ENCODE measurements at regions not wholly inside any gene's neighbourhood (a gene's known extent, or its start where the extent isn't known, plus 50 kb on each side); places are given as distances from the start of the nearest gene placed in this dataset.

DNA sequence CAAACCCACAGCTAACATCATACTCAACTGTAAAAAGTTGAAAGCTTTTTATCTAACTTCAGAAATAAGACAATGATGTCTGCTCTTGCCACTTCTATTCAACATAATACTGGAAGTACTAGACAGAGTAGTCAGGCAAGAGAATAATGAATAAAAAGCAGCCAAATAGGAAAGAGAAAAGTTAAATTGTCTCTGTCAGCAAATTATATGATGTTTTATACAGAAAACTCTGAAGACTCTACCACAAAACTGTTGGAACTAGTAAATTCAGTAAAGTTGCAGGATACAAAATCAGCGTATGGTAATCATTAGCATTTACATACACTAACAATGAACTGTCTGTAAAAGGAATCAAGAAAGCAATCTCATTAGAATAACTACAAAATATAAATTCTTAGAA, 752.9 kb upstream of the CT83 start:
- Histone ChIP-seq H3K4me3 (ENCODE audit: low read depth, low read length) (no peak overlapping the region), H3K36me3 (ENCODE audit: control insufficient read depth, insufficient read depth, low read length) (no peaks in the 10 kb centered on the region), H3K27me3 (ENCODE audit: control insufficient read depth, insufficient read depth, low read length) (no peaks in the 10 kb centered on the region)
- no peak for DNase-seq (ENCODE audit: low read depth)
- FAIRE-seq, result no peak
- TF ChIP-seq, protein P1, sequence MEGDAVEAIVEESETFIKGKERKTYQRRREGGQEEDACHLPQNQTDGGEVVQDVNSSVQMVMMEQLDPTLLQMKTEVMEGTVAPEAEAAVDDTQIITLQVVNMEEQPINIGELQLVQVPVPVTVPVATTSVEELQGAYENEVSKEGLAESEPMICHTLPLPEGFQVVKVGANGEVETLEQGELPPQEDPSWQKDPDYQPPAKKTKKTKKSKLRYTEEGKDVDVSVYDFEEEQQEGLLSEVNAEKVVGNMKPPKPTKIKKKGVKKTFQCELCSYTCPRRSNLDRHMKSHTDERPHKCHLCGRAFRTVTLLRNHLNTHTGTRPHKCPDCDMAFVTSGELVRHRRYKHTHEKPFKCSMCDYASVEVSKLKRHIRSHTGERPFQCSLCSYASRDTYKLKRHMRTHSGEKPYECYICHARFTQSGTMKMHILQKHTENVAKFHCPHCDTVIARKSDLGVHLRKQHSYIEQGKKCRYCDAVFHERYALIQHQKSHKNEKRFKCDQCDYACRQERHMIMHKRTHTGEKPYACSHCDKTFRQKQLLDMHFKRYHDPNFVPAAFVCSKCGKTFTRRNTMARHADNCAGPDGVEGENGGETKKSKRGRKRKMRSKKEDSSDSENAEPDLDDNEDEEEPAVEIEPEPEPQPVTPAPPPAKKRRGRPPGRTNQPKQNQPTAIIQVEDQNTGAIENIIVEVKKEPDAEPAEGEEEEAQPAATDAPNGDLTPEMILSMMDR (IDR thresholded peaks at IDR 0.05; ENCODE audit: insufficient read depth, low read length, severe bottlenecking), result no peak

DNA sequence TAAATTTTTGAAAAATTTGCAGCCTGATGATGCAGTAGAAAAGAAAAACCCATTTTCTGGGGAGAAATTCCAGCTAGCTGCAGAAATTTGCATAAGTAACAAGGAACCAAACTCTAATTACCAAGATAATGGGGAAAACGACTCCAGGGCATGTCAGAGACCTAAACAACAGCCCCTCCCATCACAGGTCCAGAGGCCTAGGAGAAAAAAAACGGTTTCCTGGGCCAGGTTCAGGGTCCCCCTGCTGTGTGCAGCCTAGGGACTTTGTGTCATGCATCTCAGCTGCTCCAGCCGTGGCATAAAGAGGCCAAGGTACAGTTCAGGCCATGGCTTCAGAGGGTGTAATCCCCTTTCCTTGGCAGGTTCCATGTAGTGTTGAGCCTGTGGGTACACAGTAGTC, 733.7 kb upstream of the CT83 start:
- Histone ChIP-seq H3K27me3 (ENCODE audit: control insufficient read depth, insufficient read depth, low read length) (no peaks in the 10 kb centered on the region), H3K36me3 (ENCODE audit: control insufficient read depth, insufficient read depth, low read length) (no peaks in the 10 kb centered on the region), H3K4me3 (ENCODE audit: low read depth, low read length) (no peak overlapping the region)
- no peak for FAIRE-seq
- DNase-seq (ENCODE audit: low read depth), result no peak
- TF ChIP-seq, protein P1 (IDR thresholded peaks at IDR 0.05; ENCODE audit: insufficient read depth, low read length, severe bottlenecking), result no peak

DNA sequence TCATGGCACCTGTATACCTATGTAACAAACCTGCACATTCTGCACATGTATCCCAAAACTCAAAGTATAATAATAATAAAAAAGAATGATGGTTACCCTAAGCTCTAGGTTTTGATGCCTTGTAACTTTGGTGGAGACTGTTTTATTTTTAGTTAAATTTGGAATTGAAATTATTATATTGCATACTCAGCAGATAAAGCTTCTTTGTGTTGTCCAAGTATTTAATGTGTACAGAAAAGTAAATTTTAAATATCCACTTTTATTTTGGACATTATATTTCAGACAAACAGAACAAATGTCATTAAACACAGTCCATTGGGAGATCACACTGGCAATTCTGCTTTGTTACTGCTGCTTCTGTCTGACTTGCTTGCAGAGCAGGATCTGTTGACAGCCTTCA, 684.5 kb upstream of the CT83 start:
- FAIRE-seq, result no peak

DNA sequence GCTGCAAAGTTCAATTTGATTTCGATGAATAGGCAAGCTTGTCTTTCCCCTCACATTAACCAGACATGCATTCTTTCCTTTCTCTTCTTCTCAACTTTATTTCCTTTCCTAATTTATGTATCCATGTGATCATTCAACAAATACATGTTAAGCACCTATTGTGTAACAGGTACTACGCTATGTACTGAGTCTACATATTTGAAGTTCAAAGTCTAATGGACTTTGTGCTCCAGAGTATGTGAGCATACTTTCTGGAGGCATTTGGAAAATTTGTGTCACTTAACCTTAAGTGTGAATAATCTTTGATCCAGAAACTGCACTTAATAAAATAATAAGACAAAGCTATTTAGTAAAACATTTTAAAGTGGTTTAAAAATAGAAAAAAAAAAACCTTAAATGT, 675.3 kb upstream of the CT83 start:
- DNase-seq (ENCODE audit: low read depth), result no peak
- no peak overlapping the region for H3K4me3 ChIP-seq (ENCODE audit: low read depth, low read length)
- no peak for FAIRE-seq
- H3K36me3 ChIP-seq (ENCODE audit: control insufficient read depth, insufficient read depth, low read length), result no peaks in the 10 kb centered on the region
- no peaks in the 10 kb centered on the region for H3K27me3 ChIP-seq (ENCODE audit: control insufficient read depth, insufficient read depth, low read length)
- TF ChIP-seq, protein P1 (IDR thresholded peaks at IDR 0.05; ENCODE audit: insufficient read depth, low read length, severe bottlenecking), result no peak

More for the DNA sequence above, 684.5 kb upstream of the CT83 start:
- Histone ChIP-seq H3K27me3 (ENCODE audit: control insufficient read depth, insufficient read depth, low read length) (no peaks in the 10 kb centered on the region), H3K36me3 (ENCODE audit: control insufficient read depth, insufficient read depth, low read length) (no peaks in the 10 kb centered on the region), H3K4me3 (ENCODE audit: low read depth, low read length) (no peak overlapping the region)
- DNase-seq (ENCODE audit: low read depth), result no peak
- TF ChIP-seq, protein P1 (IDR thresholded peaks at IDR 0.05; ENCODE audit: insufficient read depth, low read length, severe bottlenecking), result no peak

DNA sequence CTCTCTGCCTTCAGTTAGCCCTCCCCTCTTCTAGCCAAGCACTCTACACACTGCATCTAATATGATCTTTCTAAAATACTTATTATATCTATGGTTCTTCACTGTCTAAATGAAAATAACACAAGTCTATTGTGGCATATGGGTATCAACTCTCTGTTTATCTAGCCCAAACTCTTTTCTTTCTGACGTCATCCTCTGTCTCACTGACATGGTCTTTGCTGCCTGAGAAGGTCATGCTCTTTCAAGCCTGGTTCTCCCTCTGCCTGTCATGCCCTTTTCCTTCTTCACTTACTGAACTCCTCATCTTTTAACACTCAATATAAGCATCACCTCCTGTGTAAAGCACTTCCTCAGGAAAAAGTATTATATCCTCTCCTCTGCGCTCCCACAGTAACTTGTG, 672.2 kb upstream of the CT83 start:
- Histone ChIP-seq H3K27me3 (ENCODE audit: control insufficient read depth, insufficient read depth, low read length) (no peaks in the 10 kb centered on the region), H3K36me3 (ENCODE audit: control insufficient read depth, insufficient read depth, low read length) (no peaks in the 10 kb centered on the region), H3K4me3 (ENCODE audit: low read depth, low read length) (no peak overlapping the region)
- TF ChIP-seq, protein P1 (IDR thresholded peaks at IDR 0.05; ENCODE audit: insufficient read depth, low read length, severe bottlenecking), result no peak
- FAIRE-seq (no peak), DNase-seq (ENCODE audit: low read depth) (no peak)

DNA sequence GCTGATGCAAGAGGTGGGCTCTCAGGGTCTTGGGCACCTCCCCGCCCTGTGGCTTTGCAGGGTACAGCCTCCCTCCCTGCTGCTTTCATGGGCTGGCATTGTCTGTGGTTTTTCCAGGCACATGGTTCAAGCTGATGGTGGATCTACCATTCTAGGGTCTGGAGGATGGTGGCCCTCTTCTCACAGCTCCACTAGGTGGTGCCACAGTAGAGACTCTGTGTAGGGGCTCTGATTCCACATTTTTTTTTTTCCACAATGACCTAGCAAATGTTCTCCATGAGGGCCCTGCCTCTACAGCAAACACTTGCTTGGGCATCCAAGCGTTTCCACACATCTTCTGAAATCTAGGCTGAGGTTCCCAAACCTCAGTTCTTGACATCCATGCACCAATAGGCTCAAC, 657.9 kb upstream of the CT83 start:
- Histone ChIP-seq H3K27me3 (ENCODE audit: control insufficient read depth, insufficient read depth, low read length) (no peaks in the 10 kb centered on the region), H3K36me3 (ENCODE audit: control insufficient read depth, insufficient read depth, low read length) (no peaks in the 10 kb centered on the region), H3K4me3 (ENCODE audit: low read depth, low read length) (no peak overlapping the region)
- no peak for FAIRE-seq
- TF ChIP-seq, protein P1 (IDR thresholded peaks at IDR 0.05; ENCODE audit: insufficient read depth, low read length, severe bottlenecking), result no peak
- no peak for DNase-seq (ENCODE audit: low read depth)
